Stimulated activated CD4-positive, alpha-beta T cell treated with anti-CD3 and anti-CD28 coated beads, TNF-alpha, amount 100 ng/mL, for 24 hours (primary cell): ENCODE measurements at regions not wholly inside any gene's neighbourhood (a gene's known extent, or its start where the extent isn't known, plus 50 kb on each side); places are given as distances from the start of the nearest gene placed in this dataset.

Experiments used
- DNase-seq, 3 experiments: peaks; one replicate each; pipeline ENCODE4 v3.0.0-alpha.2; 2020; ENCODE audit warnings: low read depth in 3 of 3

GRCh38 chr6:14995208-14995607 is 250.7 kb upstream of the JARID2 start:
- no peak for DNase-seq

GRCh38 chr6:14995966-14996602 is 249.8 kb upstream of the JARID2 start:
- DNase-seq: no peak

DNA sequence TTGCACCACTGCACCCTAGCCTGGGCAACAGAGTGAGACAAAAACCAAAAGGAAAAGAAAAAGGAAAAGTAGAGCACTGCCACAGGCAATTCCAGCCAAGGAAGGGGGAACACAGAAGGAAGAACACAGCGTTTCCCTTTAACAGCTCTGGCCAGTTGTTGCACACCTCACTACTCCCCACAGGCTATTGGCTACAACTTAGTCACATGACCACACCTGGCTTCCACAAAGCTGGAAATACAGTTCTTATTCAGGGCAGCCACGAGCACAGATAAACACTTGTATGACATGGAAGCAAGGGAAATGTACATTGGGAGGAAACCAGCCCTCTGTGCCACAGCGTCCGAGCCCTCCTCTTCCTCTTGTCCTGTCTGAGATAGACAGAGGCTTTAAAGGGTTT is 249.0 kb upstream of the JARID2 start:
- no peak for DNase-seq

DNA sequence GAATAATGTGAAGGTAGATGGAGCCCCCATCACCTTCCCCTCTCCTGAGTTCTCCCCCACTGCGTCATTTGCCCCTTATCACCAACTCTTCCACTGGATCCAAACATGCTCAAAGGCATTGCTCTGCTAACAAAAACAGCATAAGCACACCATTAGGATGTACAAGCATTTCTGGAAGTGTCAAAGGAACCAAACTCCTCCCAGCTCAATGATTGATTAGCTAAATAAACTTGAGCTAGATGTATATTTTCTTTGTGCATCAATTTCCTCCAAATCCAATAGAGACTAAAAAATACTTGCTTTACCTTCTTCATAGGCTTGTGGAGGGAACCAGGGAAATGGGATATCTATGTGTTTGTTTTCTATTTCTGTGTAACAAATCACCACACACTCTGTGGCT is 248.4 kb upstream of the JARID2 start:
- no peak for DNase-seq

DNA sequence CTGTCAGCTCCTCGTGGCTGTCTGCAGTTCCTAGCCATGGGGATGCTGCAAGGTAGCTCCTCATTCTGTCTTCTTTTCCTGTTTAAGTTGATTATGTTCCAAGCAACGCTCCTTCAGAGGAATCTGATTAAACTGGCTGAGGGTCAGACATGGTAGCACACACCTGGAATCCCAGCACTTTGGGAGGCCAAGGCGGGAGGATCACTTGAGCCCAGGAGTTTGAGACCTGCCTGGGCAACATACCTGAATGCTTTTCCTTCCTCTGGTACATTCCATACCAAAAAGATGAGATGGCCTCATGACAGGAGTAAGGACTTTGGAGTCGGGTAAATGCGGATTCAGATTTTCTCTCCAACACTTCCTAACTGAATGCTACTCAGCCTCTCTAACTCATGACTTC is 246.8 kb upstream of the JARID2 start:
- no peak for DNase-seq

- no peak for DNase-seq
Observed at GRCh38 chr6:15001326-15001910, 244.5 kb upstream of the JARID2 start.

DNA sequence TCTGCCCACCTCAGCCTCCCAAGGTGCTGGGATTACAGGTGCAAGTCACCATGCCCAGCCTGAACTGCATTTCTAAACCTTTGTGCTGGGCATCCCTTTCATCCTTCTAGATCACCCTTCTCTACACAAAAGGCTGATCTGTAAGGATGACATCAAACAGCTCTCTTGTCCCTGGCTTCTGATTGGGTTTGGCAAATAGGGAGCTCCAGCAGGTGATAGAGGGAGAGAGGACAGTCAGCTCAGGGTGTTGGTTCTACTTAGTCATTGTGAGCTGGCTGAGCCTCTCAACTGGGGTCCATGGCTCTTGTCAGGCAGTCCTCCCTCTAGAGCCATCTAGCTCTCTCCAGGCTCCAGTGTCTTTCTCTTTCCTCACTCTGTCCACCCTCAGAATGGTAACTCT is 237.6 kb upstream of the JARID2 start:
- no peak for DNase-seq

DNA sequence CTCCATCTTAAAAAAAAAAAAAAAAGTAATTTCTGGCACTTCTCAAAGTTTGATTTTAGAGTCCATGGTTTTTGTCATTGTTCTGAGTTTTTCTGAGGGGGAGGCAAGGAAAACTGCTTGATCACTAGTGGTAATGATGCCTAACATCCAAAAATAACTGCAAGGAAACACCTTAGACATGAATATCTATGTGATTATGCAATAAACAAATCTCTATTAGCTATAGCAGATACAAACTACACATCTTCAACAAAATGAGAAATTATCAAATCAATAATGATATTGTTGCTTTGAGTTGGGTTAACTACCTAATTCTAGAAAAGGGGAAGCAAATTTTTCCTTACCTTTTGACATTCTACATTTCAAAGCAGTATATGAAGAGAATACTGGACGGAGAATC is 230.9 kb upstream of the JARID2 start:
- no peak for DNase-seq

GRCh38 chr6:15016813-15017212 is 229.1 kb upstream of the JARID2 start:
- no peak for DNase-seq

DNA sequence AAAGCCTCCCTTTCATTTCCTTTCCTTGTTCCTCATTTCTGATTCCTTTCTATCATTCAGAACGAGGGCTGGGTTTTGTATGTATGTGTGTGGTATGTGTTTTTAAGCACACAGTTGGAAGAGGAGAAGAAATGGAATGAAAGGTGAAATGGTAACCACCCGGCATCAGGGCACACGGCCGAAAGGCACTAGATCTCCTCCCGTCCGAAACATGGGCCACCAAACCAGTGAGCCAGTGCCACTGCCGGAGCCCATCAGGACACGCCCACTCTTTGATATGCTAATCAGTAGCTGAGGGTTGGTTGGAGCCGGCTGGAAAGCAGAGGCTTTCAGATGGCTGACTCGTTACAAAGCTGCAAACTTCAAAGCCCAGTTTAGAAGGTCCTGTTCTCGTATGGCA is 228.6 kb upstream of the JARID2 start:
- no peak for DNase-seq

- no peak for DNase-seq
Observed at GRCh38 chr6:15017803-15018202, 228.1 kb upstream of the JARID2 start.

DNA sequence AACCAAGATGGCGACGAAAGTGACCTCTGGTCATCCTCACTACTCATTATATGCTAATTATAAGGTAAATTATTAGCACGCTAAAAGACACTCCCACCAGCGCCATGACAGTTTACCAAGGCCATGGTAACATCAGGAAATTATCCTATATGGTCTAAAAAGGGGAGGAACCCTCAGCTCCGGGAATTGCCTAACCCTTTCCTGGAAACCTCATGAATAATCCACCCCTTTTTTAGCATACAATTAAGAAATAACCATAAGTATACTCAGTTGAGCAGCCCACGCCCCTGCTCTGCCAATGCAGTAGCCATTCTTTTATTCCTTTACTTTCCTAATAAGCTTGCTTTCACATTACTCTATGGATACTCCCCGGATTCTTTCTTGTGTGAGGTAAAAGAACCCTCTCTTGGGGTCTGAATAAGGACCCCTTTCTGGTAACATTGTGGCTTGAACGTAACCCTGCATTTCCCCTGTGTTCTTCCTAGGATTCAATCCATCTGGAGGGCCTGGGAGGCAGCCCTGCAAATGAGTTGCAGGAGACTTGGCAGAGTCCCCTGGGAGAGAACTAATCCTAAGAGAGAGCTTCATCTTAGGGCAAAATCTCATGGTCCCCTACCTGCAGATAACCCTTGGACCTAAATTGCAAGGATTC is 225.6 kb upstream of the JARID2 start:
- DNase-seq: no peak

GRCh38 chr6:15021074-15021473 is 224.8 kb upstream of the JARID2 start:
- DNase-seq: no peak

- DNase-seq: peak in 1 of 3 experiments; percentile 4
Observed at GRCh38 chr6:15023018-15023417, 222.9 kb upstream of the JARID2 start.

DNA sequence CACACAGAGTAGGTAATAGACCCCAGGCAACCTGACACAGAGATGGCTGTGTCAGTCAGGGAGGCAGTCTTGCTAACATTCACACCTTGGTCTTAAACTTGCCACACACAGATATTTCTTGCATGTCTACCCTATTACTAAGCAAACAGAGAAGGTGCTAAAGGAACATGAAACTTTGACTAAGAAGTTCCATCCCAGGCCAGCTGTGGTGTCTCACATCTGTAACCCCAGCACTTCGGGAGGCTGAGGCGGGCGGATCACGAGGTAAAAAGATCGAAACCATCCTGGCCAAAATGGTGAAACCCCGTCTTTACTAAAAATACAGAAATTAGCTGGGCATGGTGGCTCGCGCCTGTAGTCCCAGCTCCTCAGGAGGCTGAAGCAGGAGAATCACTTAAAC is 222.4 kb upstream of the JARID2 start:
- DNase-seq: peak; percentile 30 to 66 (median 52)

DNA sequence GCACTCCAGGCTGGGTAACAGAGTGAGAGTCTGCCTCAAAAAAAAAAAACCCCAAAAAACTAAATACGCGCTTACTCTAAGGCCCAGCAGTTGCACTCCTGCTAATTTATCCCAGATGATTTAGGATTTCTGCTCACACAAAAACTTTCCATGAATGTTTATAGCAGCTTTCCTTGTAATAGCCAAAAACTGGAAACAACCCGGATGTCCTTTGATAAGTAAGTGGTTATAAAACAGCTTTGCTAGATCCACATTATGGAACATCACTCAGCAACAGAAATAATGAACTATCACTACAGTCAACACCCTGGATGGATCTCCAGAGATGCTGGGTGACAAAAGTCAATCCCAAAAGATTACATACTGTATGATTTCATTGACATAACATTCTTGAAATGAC is 220.4 kb upstream of the JARID2 start:
- no peak for DNase-seq

DNA sequence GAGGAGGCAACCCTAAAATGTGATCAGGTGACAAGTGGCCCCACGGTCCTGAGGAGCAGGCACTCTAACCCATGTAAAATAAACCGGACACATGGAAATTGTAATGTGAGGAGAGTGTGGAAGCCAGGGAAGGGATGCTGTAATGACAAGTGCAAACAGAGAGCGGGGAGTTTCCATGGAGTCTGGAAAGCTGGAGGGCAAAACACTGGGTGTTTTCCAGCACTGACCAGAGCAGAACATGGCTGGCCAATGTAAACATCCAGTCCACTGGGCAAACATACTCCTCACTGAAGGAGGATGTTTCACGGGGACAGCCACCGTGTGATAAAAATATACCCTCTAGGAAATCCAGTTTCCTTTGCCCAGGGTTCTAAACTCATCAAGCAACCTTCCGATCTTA is 219.0 kb upstream of the JARID2 start:
- no peak for DNase-seq

DNA sequence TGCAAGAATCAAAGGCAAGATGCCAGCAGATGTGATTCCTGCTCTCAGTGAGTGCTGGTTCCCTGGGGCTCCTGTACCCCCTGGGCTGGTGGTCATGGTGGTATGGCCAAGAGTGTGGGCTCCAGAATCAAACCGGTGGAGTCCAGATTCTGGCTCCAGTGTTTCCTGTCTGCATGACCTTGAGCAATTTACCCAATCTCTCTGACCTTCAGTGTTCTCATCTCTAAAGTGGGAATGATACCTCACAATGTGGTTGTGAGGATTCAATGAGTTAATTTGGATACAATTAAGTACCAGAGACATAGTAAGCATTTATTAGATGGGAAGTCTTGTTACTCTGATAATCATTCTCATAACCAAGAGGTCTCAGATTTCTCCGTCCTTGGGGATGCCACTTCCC is 218.4 kb upstream of the JARID2 start:
- no peak for DNase-seq

- DNase-seq: no peak
Observed at GRCh38 chr6:15032015-15032414, 213.9 kb upstream of the JARID2 start.

DNA sequence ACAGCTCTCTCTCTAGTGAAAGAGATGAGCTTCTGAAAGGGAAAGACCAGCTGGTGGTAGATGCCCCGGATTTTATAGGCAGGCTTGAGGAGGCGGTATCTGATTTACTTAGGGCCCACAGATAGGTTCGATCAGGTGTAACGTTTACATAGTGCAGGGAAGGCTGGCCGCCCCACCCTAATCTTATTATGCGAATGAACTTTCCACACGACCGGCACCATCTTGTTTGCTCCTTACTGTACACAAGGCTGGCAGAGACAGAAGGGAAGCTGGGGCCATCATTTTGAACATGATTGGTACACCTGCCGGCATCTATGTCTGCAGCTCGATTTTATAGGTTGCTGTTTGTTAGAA is 212.0 kb upstream of the JARID2 start:
- no peak for DNase-seq

GRCh38 chr6:15036690-15037245 is 209.1 kb upstream of the JARID2 start:
- no peak for DNase-seq

DNA sequence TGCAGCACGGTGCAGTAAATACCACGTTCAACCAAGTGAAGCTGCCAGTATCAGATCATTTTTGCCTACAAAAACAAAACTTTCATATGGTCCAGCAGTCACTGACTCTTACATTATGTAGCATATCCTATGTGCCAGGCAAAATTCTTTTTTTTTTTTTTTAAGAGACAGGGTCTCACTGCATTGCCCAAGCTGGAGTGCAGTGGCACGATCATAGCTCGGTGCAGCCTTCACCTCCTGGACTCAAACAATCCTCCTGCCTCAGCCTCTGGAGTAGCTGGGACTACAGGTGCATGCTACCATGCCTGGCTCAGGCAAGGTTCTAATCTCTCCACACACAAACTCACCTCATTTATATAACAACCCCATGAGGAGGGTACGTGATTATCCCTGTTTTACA is 208.6 kb upstream of the JARID2 start:
- no peak for DNase-seq
